HG03521 (cell line): ENCODE measurements at regions not wholly inside any gene's neighbourhood (a gene's known extent, or its start where the extent isn't known, plus 50 kb on each side); places are given as distances from the start of the nearest gene placed in this dataset.
"Not testable (repeated sequence)": the region's sequence is repeated elsewhere in the genome, so short reads cannot be mapped to it uniquely, and the experiment has no call there.

Source experiments
- ATAC-seq: cut with Tn5 transposase; IDR thresholded peaks from one replicate; pipeline ENCODE4 v1.9.1; 2021; ENCODE audit warnings: mild to moderate bottlenecking, moderate library complexity; ENCODE audit not compliant: unreplicated experiment

GRCh38 chr4:174183259-174183658 lies 100.2 kb downstream of the FBXO8 start:
- ATAC-seq = no peak

- ATAC-seq = no peak
Observed at GRCh38 chr4:174181827-174182226, 101.6 kb downstream of the FBXO8 start.

GRCh38 chr4:174177536-174177935 lies 105.9 kb downstream of the FBXO8 start:
- ATAC-seq = no peak

- not testable (repeated sequence) for ATAC-seq
Observed at GRCh38 chr4:174175836-174176235, 107.6 kb downstream of the FBXO8 start.

GRCh38 chr4:174173360-174173759 lies 110.1 kb downstream of the FBXO8 start:
- ATAC-seq = no peak

GRCh38 chr4:174172274-174172673 lies 111.2 kb downstream of the FBXO8 start:
- no peak for ATAC-seq

- no peak for ATAC-seq
Observed at GRCh38 chr4:174170906-174171305, 112.6 kb downstream of the FBXO8 start.

GRCh38 chr4:174170091-174170490 lies 113.4 kb downstream of the FBXO8 start:
- ATAC-seq = no peak

GRCh38 chr4:174157106-174157607 lies 126.3 kb downstream of the FBXO8 start:
- ATAC-seq = no peak

GRCh38 chr4:174156239-174156826 lies 127.1 kb downstream of the FBXO8 start:
- ATAC-seq = peak; percentile 81

GRCh38 chr4:174154215-174154854 lies 129.1 kb downstream of the FBXO8 start:
- ATAC-seq = no peak

GRCh38 chr4:174152717-174153466 lies 130.6 kb downstream of the FBXO8 start:
- no peak for ATAC-seq

GRCh38 chr4:174147863-174148262 lies 135.6 kb downstream of the FBXO8 start:
- ATAC-seq = no peak

- ATAC-seq = no peak
Observed at GRCh38 chr4:174144106-174144505, 139.4 kb downstream of the FBXO8 start.

- no peak for ATAC-seq
Observed at GRCh38 chr4:174141876-174142275, 141.6 kb downstream of the FBXO8 start.

- no peak for ATAC-seq
Observed at GRCh38 chr4:174138616-174139015, 144.9 kb downstream of the FBXO8 start.

- no peak for ATAC-seq
Observed at GRCh38 chr4:174137698-174138097, 145.8 kb downstream of the FBXO8 start.

GRCh38 chr4:174135936-174136406 lies 147.5 kb downstream of the FBXO8 start:
- ATAC-seq = no peak

GRCh38 chr4:174135530-174135929 lies 147.9 kb downstream of the FBXO8 start:
- ATAC-seq = no peak

GRCh38 chr4:174134361-174134760 lies 149.1 kb downstream of the FBXO8 start:
- no peak for ATAC-seq

GRCh38 chr4:174133551-174133950 lies 149.9 kb downstream of the FBXO8 start:
- ATAC-seq = no peak

GRCh38 chr4:174131901-174132300 lies 151.6 kb downstream of the FBXO8 start:
- ATAC-seq = no peak
